ENCODE measurements at regions not wholly inside any gene's neighbourhood (a gene's known extent, or its start where the extent isn't known, plus 50 kb on each side); places are given as distances from the start of the nearest gene placed in this dataset.

DNA sequence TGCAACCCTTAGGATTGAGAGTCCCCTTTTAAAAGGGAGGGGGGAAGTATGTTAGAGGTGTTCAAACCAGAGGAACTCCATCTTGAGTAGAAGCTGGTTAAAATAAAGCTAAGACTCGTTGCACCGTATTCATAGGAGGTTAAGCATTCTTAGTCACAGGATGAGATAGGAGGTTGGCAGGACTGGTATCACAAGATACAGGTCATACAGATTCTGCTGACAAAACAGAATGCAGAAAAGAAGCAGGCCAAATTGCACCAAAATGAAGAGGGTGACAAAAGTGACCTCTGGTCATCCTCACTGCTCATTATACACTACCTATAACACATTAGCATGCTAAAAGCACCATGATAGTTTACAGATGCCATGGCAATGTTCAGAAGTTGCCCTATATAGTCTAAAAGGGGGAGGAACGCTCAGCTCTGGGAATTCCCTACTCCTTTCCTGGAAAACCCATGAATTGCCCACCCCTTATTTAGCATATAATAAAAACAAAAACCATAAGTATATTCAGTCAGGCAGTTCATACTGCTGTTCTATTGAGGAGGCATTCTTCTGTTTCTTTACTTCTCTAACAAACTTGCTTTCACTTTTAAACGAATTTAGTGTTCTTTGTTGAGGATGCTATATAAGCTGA, 192.2 kb upstream of the NDUFV2 start:
- no peaks in the 10 kb centered on the region for H3K27me3 ChIP-seq (ENCODE audit: insufficient read depth, low read length)
- H2BK5ac ChIP-seq (ENCODE audit: low read depth, low read length, poor library complexity): no peak overlapping the region
- H3K4me3 ChIP-seq (ENCODE audit: low read depth, low read length): no peak overlapping the region
- no peak overlapping the region for H2BK120ac ChIP-seq (ENCODE audit: insufficient read depth, low read length, poor library complexity)
- H3K4me2 ChIP-seq (ENCODE audit: low read length): no peak overlapping the region
- H4K91ac ChIP-seq (ENCODE audit: low read depth, low read length): no peak overlapping the region
- no peak overlapping the region for H4K12ac ChIP-seq (ENCODE audit: low read depth, low read length)
- H3K27ac ChIP-seq (ENCODE audit: low read depth, low read length): no peak overlapping the region
- no peak overlapping the region for H4K8ac ChIP-seq (ENCODE audit: low read depth, low read length)
- peaks cover 2 to 5% of the 10 kb centered on the region in 2 experiments for H3K4me1 ChIP-seq (ENCODE audit: control insufficient read depth in 1 of 2, insufficient read depth in 2 of 2, low read length in 2 of 2)
- no peak overlapping the region for H2BK12ac ChIP-seq (ENCODE audit: low read length)
- no peak overlapping the region for H2AK5ac ChIP-seq (ENCODE audit: low read length)
- WGBS (ENCODE audit: extremely low coverage, insufficient coverage, insufficient read length): no CpG with 5 or more reads among the region's 4 CpGs
- H3K36me3 ChIP-seq (ENCODE audit: control insufficient read depth in 1 of 2, insufficient read depth in 2 of 2, low read length in 2 of 2): no peaks in the 10 kb centered on the region
- H2AFZ ChIP-seq (ENCODE audit: insufficient read depth, low read length, poor library complexity): no peak overlapping the region
- no peaks in the 10 kb centered on the region for H3K79me1 ChIP-seq (ENCODE audit: low read length)
- no peak for DNase-seq
- no peak overlapping the region for H3K18ac ChIP-seq (ENCODE audit: low read length)
- peaks cover 3% of the 10 kb centered on the region for H3K9me3 ChIP-seq (ENCODE audit: insufficient read depth, low read depth, low read length)
- H3K79me2 ChIP-seq (ENCODE audit: control insufficient read depth, insufficient read depth, low read length, poor library complexity): no peaks in the 10 kb centered on the region
- H3K9ac ChIP-seq (ENCODE audit: low read length): no peak overlapping the region
- H3K14ac ChIP-seq (ENCODE audit: low read length): no peak overlapping the region
- H3K4ac ChIP-seq (ENCODE audit: low read depth, low read length): no peak overlapping the region
- H3K23ac ChIP-seq (ENCODE audit: low read length): no peak overlapping the region

DNA sequence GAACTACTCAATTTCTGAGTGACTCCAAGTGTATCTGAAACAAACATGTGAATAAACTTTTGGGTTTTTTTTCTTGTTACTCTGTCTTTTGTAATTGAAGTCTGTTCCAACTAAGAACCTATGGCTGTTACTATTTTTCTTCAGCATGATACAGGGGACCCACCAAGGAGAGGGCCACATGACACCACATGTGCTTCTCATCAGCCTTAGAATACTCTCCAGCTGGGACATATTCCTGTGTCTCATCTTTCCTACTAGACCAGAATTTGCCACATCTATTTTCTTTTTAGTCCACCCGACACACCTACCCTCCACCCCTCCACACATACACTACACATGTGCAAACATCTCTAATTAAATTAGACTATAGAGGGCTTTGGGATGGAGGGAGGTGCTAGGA, 191.7 kb upstream of the NDUFV2 start:
- WGBS (ENCODE audit: extremely low coverage, insufficient coverage, insufficient read length): 100% methylated on average over 1 of the region's 1 CpG
- no peak overlapping the region for H4K91ac ChIP-seq (ENCODE audit: low read depth, low read length)
- DNase-seq: no peak

DNA sequence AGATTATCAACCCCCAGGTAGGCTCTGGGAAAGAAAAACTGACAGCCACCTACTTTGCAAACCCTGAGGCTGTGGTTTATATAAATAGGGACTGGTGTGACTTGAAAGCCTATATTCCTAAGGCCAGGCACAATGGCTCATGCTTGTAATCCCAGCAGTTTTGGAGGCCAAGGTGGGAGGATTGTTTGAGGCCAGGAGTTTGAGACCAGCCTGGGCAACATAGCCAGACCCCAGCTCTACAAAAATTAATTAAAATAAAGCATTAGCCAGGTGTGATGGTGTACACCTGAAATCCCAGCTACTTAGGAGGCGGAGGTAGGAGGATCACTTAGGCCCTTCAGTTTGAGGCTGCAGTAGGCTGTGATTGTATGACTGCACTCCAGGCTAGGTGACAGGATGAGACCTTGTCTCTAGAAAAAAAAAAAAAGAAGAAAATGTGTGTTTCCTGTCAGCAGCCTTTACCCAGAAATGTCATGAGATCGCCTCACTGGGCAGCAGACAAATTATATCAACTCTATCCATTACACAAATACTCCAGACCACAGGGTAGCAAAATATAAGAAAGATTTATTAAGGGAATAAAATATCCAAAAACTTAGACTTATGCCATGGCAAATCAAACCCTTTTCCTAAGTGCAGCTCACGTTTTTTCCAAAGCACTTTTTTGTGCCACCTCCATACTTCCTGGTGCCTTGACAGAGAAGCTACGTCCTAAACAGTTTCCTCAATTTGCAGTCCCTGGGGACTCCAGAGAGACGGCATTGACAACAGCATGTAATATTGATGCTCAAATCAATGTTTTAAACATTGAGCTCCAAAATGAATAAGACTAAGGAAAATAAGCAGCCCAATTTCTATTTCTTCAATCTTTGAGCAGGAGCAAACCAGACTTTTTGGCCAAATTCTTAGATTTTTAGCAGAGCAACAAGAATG, 190.8 kb upstream of the NDUFV2 start:
- Histone ChIP-seq H3K9me3 (ENCODE audit: insufficient read depth, low read depth, low read length) (peaks cover 3% of the 10 kb centered on the region), H3K23ac (ENCODE audit: low read length) (no peak overlapping the region), H2BK120ac (ENCODE audit: insufficient read depth, low read length, poor library complexity) (no peak overlapping the region), H2BK12ac (ENCODE audit: low read length) (no peak overlapping the region), H3K9ac (ENCODE audit: low read length) (no peak overlapping the region), H4K8ac (ENCODE audit: low read depth, low read length) (no peak overlapping the region), H3K4ac (ENCODE audit: low read depth, low read length) (no peak overlapping the region), H2BK5ac (ENCODE audit: low read depth, low read length, poor library complexity) (no peak overlapping the region), H3K79me2 (ENCODE audit: control insufficient read depth, insufficient read depth, low read length, poor library complexity) (no peaks in the 10 kb centered on the region), H3K4me1 (ENCODE audit: control insufficient read depth in 1 of 2, insufficient read depth in 2 of 2, low read length in 2 of 2) (peaks cover 2 to 5% of the 10 kb centered on the region in 2 experiments), H2AFZ (ENCODE audit: insufficient read depth, low read length, poor library complexity) (no peak overlapping the region), H3K27ac (ENCODE audit: low read depth, low read length) (no peak overlapping the region), H3K27me3 (ENCODE audit: insufficient read depth, low read length) (no peaks in the 10 kb centered on the region), H3K18ac (ENCODE audit: low read length) (no peak overlapping the region), H3K79me1 (ENCODE audit: low read length) (no peaks in the 10 kb centered on the region), H2AK5ac (ENCODE audit: low read length) (no peak overlapping the region), H3K36me3 (ENCODE audit: control insufficient read depth in 1 of 2, insufficient read depth in 2 of 2, low read length in 2 of 2) (no peaks in the 10 kb centered on the region), H3K4me2 (ENCODE audit: low read length) (no peak overlapping the region), H4K12ac (ENCODE audit: low read depth, low read length) (no peak overlapping the region), H4K91ac (ENCODE audit: low read depth, low read length) (no peak overlapping the region), H3K14ac (ENCODE audit: low read length) (no peak overlapping the region), H3K4me3 (ENCODE audit: low read depth, low read length) (no peak overlapping the region)
- WGBS (ENCODE audit: extremely low coverage, insufficient coverage, insufficient read length): no CpG with 5 or more reads among the region's 5 CpGs
- DNase-seq: no peak

More for the DNA sequence above, 191.7 kb upstream of the NDUFV2 start:
- Histone ChIP-seq H3K18ac (ENCODE audit: low read length) (no peak overlapping the region), H2BK12ac (ENCODE audit: low read length) (no peak overlapping the region), H3K4me2 (ENCODE audit: low read length) (no peak overlapping the region), H3K27me3 (ENCODE audit: insufficient read depth, low read length) (no peaks in the 10 kb centered on the region), H3K23ac (ENCODE audit: low read length) (no peak overlapping the region), H3K79me2 (ENCODE audit: control insufficient read depth, insufficient read depth, low read length, poor library complexity) (no peaks in the 10 kb centered on the region), H2AFZ (ENCODE audit: insufficient read depth, low read length, poor library complexity) (no peak overlapping the region), H3K14ac (ENCODE audit: low read length) (no peak overlapping the region), H2AK5ac (ENCODE audit: low read length) (no peak overlapping the region), H4K8ac (ENCODE audit: low read depth, low read length) (no peak overlapping the region), H3K9me3 (ENCODE audit: insufficient read depth, low read depth, low read length) (peaks cover 3% of the 10 kb centered on the region), H2BK120ac (ENCODE audit: insufficient read depth, low read length, poor library complexity) (no peak overlapping the region), H3K27ac (ENCODE audit: low read depth, low read length) (no peak overlapping the region), H4K12ac (ENCODE audit: low read depth, low read length) (no peak overlapping the region), H3K4me3 (ENCODE audit: low read depth, low read length) (no peak overlapping the region), H3K9ac (ENCODE audit: low read length) (no peak overlapping the region), H3K36me3 (ENCODE audit: control insufficient read depth in 1 of 2, insufficient read depth in 2 of 2, low read length in 2 of 2) (no peaks in the 10 kb centered on the region), H3K79me1 (ENCODE audit: low read length) (no peaks in the 10 kb centered on the region), H3K4me1 (ENCODE audit: control insufficient read depth in 1 of 2, insufficient read depth in 2 of 2, low read length in 2 of 2) (peaks cover 2 to 5% of the 10 kb centered on the region in 2 experiments), H3K4ac (ENCODE audit: low read depth, low read length) (no peak overlapping the region), H2BK5ac (ENCODE audit: low read depth, low read length, poor library complexity) (no peak overlapping the region)

DNA sequence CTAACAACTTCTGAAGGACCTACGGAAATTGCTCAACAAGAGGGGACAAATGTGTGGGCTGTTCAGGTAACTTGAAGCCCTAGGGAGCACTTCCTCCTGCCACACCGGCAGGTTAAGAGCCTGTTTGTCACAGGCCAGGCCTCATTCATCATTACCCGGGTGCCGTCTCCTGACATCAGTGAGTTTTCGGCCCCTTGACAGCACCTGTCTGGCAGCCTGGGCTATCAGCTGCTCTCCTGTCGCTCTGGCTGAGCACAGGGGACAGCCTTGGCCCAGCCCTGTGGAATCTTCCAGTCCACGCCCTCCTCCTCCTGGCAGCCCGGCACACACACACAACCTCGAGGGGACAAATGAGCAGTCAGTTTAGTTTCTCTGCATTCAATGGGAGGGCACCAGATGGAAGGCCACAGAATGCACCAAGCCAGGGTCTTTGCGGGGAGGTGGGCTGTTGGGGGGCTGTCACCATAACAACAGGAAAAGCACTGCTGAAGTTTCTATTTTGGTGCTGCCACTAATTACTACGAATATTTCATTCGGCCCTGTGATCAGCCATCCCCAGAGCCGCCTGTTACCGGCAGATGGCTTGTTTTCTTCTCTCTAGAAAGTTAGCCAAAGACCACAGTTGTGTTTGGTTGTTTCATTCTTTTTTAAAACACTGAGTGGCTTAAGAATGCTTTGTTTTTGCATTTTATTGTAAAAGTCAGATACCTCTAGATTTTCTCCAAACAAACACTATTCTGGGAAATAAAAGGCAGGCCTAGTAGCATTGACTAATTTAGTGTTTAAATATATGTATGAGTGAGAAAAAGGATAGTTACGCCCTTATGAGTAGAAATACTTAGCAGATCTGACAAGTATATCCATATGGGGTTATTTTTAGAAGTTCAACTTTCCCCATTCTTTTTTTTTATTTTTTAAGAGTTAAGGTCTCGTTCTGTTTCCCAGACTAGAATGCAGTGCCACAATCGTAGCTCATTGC, 189.9 kb upstream of the NDUFV2 start:
- WGBS (ENCODE audit: extremely low coverage, insufficient coverage, insufficient read length): no CpG with 5 or more reads among the region's 17 CpGs
- Histone ChIP-seq H3K27ac (ENCODE audit: low read depth, low read length) (no peak overlapping the region), H2BK120ac (ENCODE audit: insufficient read depth, low read length, poor library complexity) (no peak overlapping the region), H3K79me2 (ENCODE audit: control insufficient read depth, insufficient read depth, low read length, poor library complexity) (no peaks in the 10 kb centered on the region), H3K9me3 (ENCODE audit: insufficient read depth, low read depth, low read length) (peaks cover 3% of the 10 kb centered on the region), H4K8ac (ENCODE audit: low read depth, low read length) (no peak overlapping the region), H3K9ac (ENCODE audit: low read length) (no peak overlapping the region), H3K36me3 (ENCODE audit: control insufficient read depth in 1 of 2, insufficient read depth in 2 of 2, low read length in 2 of 2) (no peaks in the 10 kb centered on the region), H3K27me3 (ENCODE audit: insufficient read depth, low read length) (no peaks in the 10 kb centered on the region), H4K12ac (ENCODE audit: low read depth, low read length) (no peak overlapping the region), H4K91ac (ENCODE audit: low read depth, low read length) (no peak overlapping the region), H2BK12ac (ENCODE audit: low read length) (no peak overlapping the region), H2BK5ac (ENCODE audit: low read depth, low read length, poor library complexity) (no peak overlapping the region), H3K18ac (ENCODE audit: low read length) (no peak overlapping the region), H3K79me1 (ENCODE audit: low read length) (no peaks in the 10 kb centered on the region), H3K14ac (ENCODE audit: low read length) (no peak overlapping the region), H2AK5ac (ENCODE audit: low read length) (no peak overlapping the region), H3K23ac (ENCODE audit: low read length) (no peak overlapping the region), H3K4ac (ENCODE audit: low read depth, low read length) (no peak overlapping the region), H2AFZ (ENCODE audit: insufficient read depth, low read length, poor library complexity) (no peak overlapping the region), H3K4me2 (ENCODE audit: low read length) (peak overlapping the region; percentile 21), H3K4me1 (ENCODE audit: control insufficient read depth in 1 of 2, insufficient read depth in 2 of 2, low read length in 2 of 2) (peaks cover 2 to 5% of the 10 kb centered on the region in 2 experiments), H3K4me3 (ENCODE audit: low read depth, low read length) (no peak overlapping the region)
- DNase-seq: peak; percentile 49 to 65

Data from trophoblast cell (in vitro differentiated cells and primary cell).